ENCODE measurements at regions not wholly inside any gene's neighbourhood (a gene's known extent, or its start where the extent isn't known, plus 50 kb on each side); places are given as distances from the start of the nearest gene placed in this dataset.

- TF ChIP-seq POLR2A (IDR thresholded peaks at IDR 0.05; ENCODE audit: extremely low read depth, insufficient read length) (no peak), CTCF (IDR thresholded peaks at IDR 0.05; ENCODE audit: low read depth, low read length) (no peak)
These were observed 256.2 kb upstream of the RARB start for GRCh38 chr3:25171897-25172296.

Data from NB4 (cell line).